ENCODE measurements at regions not wholly inside any gene's neighbourhood (a gene's known extent, or its start where the extent isn't known, plus 50 kb on each side); places are given as distances from the start of the nearest gene placed in this dataset.

GRCh38 chr13:94764576-94765321 lies 52.4 kb upstream of the SOX21 start:
- H3K79me2 ChIP-seq (ENCODE audit: insufficient read depth), result no peaks in the 10 kb centered on the region
- no peak overlapping the region for H3K4me2 ChIP-seq (ENCODE audit: unreplicated experiment)
- in situ Hi-C loops (cut with MboI), result no loop called here
- no peaks in the 10 kb centered on the region for H4K20me1 ChIP-seq (ENCODE audit: insufficient read depth)
- no peaks in the 10 kb centered on the region; the same call in 1 of the 2 replicates for H3K27me3 ChIP-seq (replicated peaks; ENCODE audit: insufficient read depth)
- no peak overlapping the region for H2AFZ ChIP-seq
- H3K4me3 ChIP-seq, result no peak overlapping the region
- no peaks in the 10 kb centered on the region for H3K36me3 ChIP-seq (ENCODE audit: low read depth)
- H3F3A ChIP-seq (ENCODE audit: insufficient read depth), result no peaks in the 10 kb centered on the region
- no peak overlapping the region for H3K27ac ChIP-seq
- no peaks in the 10 kb centered on the region for H3K4me1 ChIP-seq (ENCODE audit: insufficient read depth)
- no peaks in the 10 kb centered on the region for H3K9me3 ChIP-seq (ENCODE audit: low read depth)
- DNase-seq, result no peak
- no peak for TF ChIP-seq EZH2 (IDR thresholded peaks at IDR 0.05; ENCODE audit: insufficient read depth, poor library complexity, severe bottlenecking)
- TF ChIP-seq EZH2phosphoT487 (IDR thresholded peaks at IDR 0.05; ENCODE audit: insufficient read depth, low read depth), result no peak
- no peaks in the 10 kb centered on the region for H3K9me2 ChIP-seq (ENCODE audit: insufficient read depth)
- H3K9ac ChIP-seq, result no peak overlapping the region
- WGBS, 2 experiments (ENCODE audit: low coverage in 1 of 2, low lambda C conversion rate in 2 of 2, missing lambda C conversion rate in 2 of 2), result 54 to 58% methylated on average over 2 of the region's 2 CpGs
